ENCODE measurements at regions not wholly inside any gene's neighbourhood (a gene's known extent, or its start where the extent isn't known, plus 50 kb on each side); places are given as distances from the start of the nearest gene placed in this dataset.

DNA sequence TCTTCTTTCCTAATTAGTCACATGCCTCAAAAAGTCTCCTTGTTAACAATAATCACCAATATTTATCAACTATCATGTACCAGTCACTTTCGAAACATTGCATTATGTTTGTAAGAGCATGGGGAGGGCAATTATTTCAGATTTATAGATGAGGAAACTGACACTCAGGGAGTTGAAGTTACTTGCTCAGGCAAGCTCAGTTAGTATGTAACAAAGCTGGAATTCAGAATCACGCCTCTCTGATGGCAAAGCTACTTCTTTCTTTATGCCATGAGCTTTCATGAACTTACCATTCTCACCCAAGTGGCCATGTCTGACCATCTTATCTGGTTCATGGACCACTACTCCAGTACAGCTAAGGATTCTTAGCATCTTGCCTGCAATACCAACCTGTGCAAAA is 183.4 kb upstream of the TANK start:
- Histone ChIP-seq H3K4me3 (no peak overlapping the region), H3K4me1 (no peaks in the 10 kb centered on the region), H3K27me3 (no peaks in the 10 kb centered on the region), H3K36me3 (no peaks in the 10 kb centered on the region), H3K9me3 (no peaks in the 10 kb centered on the region), H3K27ac (no peak overlapping the region)
- intact Hi-C loops (cut with DNase I): no loop called here
- TF ChIP-seq POLR2A (IDR thresholded peaks at IDR 0.05) (no peak), CTCF (IDR thresholded peaks at IDR 0.05) (no peak)
- 76 to 88% methylated on average over 2 of the region's 2 CpGs for WGBS, 2 donors
- DNase-seq: no peak

GRCh38 chr2:160977376-160977775 is 182.9 kb upstream of the TANK start:
- DNase-seq: no peak
- Histone ChIP-seq H3K27ac (no peak overlapping the region), H3K27me3 (no peaks in the 10 kb centered on the region), H3K36me3 (no peaks in the 10 kb centered on the region), H3K4me3 (no peak overlapping the region), H3K4me1 (no peaks in the 10 kb centered on the region), H3K9me3 (no peaks in the 10 kb centered on the region)
- intact Hi-C loops (cut with DNase I): no loop called here
- TF ChIP-seq POLR2A (IDR thresholded peaks at IDR 0.05) (no peak), CTCF (IDR thresholded peaks at IDR 0.05) (no peak)
- 19 to 21% methylated on average over 2 of the region's 2 CpGs for WGBS, 2 donors

GRCh38 chr2:160977854-160978253 is 182.4 kb upstream of the TANK start:
- TF ChIP-seq CTCF (IDR thresholded peaks at IDR 0.05) (no peak), POLR2A (IDR thresholded peaks at IDR 0.05) (no peak)
- WGBS, 2 donors: 92 to 98% methylated on average over 2 of the region's 2 CpGs
- DNase-seq: no peak
- Histone ChIP-seq H3K36me3 (no peaks in the 10 kb centered on the region), H3K27me3 (no peaks in the 10 kb centered on the region), H3K4me3 (no peak overlapping the region), H3K27ac (no peak overlapping the region), H3K9me3 (no peaks in the 10 kb centered on the region), H3K4me1 (no peaks in the 10 kb centered on the region)
- intact Hi-C loops (cut with DNase I): no loop called here

- Histone ChIP-seq H3K4me1 (peaks cover 0 to 5% (median 4%) of the 10 kb centered on the region in 3 donors), H3K27ac (no peak overlapping the region), H3K4me3 (no peak overlapping the region), H3K27me3 (no peaks in the 10 kb centered on the region), H3K36me3 (no peaks in the 10 kb centered on the region), H3K9me3 (no peaks in the 10 kb centered on the region)
- TF ChIP-seq CTCF (IDR thresholded peaks at IDR 0.05) (no peak), POLR2A (IDR thresholded peaks at IDR 0.05) (no peak)
- WGBS, 2 donors: 49 to 68% methylated on average over 3 of the region's 3 CpGs
- intact Hi-C loops (cut with DNase I): no loop called here
- no peak for DNase-seq
Measured at GRCh38 chr2:160984426-160985077, 175.7 kb upstream of the TANK start.

DNA sequence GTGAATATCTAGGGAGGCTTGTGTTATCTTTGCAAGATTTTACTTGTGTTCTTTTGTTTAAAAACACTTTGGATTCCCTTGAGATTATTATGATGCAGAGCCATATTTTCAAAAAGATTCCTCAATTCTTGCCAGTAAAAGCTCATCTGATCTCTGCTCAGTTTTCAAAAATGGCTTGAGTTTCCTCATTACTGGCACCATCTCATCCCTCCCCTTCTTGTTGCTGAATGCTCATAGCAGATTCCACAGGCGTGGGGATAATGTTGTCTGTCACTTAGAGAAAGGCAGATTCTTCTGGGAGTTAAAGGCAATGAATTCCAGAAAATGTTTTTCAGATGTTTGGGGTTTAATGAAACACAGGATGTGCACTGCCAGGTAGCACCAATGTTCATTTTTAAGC is 170.4 kb upstream of the TANK start:
- Histone ChIP-seq H3K4me1 (peaks cover 0 to 12% (median 0%) of the 10 kb centered on the region in 3 donors), H3K9me3 (no peaks in the 10 kb centered on the region), H3K27ac (no peak overlapping the region), H3K36me3 (no peaks in the 10 kb centered on the region), H3K4me3 (no peak overlapping the region), H3K27me3 (no peaks in the 10 kb centered on the region)
- intact Hi-C loops (cut with DNase I): no loop called here
- TF ChIP-seq CTCF (IDR thresholded peaks at IDR 0.05): no peak
- TF ChIP-seq POLR2A (IDR thresholded peaks at IDR 0.05): no peak
- no peak for DNase-seq
- 67 to 94% methylated on average over 1 of the region's 1 CpG for WGBS, 2 donors

Data from esophagus squamous epithelium (tissue), 5 donors.